Limb (tissue), 2 donors: ENCODE measurements at regions not wholly inside any gene's neighbourhood (a gene's known extent, or its start where the extent isn't known, plus 50 kb on each side); places are given as distances from the start of the nearest gene placed in this dataset.

Experiments used
- DNase-seq, 2 donors: peaks; one replicate each; pipeline ENCODE4 v3.0.0-alpha.2; 2016; ENCODE audit errors: extremely low spot score in 2 of 2

- DNase-seq, result no peak
Observed at GRCh38 chr2:215692387-215693079, 256.7 kb upstream of the FN1 start.

- no peak for DNase-seq
Observed at GRCh38 chr2:215691346-215691745, 255.5 kb upstream of the FN1 start.

DNA sequence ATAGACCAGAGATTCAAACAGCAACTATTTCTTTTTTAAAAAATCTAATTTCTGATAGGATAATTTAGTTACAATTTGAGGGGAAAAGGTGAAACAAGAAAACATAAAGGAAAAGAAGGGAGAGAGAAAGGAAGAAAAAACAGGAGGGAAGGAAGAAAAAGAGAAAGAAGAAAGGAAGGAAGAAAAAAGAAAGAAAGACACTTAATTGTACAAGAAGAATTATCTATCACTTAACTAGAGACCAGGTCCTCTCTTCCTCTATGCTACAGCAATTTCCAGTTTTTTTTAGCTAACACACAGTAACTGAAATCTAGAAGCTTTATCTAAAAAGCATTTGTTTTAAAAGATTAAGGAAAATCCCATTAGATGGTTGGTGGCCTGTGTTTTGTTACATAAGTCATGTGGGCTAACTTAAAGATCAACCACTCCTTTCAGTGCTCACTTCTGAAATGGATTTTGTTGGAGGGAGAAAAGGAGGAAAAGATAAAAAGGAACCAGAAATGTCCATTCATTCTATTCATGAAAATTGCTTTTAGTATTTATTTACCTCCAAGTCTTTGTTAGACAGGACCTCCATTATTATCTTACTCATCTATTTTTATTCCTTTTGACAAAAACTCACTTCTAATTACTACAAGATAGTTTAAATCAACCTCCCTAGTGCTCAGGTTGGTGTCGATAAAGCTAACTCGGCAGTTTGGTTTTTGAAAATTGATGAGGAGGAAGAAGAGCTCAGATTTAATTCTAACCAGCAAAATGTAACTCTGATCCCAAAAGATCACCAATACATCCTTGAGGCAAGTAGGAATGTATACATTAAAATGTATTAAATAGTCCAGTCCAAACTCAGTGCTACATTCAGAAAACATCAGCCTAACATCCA, 251.5 kb upstream of the FN1 start:
- no peak for DNase-seq

GRCh38 chr2:215685238-215685990, 249.5 kb upstream of the FN1 start:
- no peak for DNase-seq

DNA sequence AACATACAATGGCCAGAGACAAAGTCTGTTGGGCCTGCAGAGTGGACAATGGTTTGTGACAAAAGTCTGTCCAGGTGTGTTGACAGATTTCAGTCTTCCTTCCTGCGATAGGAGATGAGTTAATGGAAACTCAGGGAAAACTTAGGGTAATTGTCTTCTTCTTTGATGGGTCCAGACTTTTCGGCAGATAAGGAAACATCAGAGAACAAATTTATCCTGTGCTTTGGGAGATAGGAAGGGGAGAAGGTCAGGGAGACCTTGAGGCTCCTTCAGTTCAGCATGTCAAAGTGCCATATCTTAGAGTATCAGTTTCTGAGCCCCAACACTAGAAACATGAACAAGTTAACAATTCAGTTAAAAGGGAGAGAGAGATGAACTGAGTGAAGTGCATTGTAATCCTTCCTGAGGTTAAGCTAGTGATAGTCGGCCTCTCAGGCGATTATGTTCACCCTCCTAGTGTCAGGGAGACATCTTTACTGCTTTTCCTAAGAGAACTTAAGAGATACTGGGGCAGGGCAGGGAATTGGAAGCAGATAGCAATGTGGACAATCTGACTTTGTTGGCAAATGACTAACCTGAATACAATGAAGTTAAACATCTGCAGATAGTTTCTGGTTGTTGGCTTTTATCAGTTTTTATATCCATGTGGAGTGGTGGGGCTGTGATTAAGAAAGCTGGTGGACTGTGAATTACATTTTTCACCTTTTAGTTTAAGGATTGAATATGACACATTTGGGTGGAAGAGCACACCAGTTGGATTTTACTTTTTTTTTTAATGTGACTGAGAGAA, 248.8 kb upstream of the FN1 start:
- DNase-seq, result no peak

DNA sequence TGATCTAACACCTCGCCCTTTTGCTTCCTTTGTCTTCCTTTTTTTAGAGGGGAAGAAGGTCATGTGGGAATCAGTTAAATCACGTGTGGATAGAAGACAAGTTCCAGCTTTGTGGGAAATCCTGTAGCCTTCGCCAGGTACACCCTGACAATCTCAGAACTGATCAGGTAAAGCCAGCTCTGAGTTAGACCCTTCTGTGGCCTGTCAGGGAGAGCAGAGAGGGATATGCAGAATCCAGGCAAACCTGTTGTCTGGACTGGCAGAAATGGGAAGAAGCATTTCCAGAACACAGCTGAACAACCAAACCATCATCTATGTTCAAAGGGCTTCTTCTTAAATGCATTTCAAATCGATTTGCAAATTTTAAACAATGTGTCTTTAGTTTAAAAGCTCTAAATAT, 247.4 kb upstream of the FN1 start:
- DNase-seq, result no peak

GRCh38 chr2:215681799-215682596, 246.1 kb upstream of the FN1 start:
- no peak for DNase-seq

- no peak for DNase-seq
Observed at GRCh38 chr2:215680605-215681598, 245.0 kb upstream of the FN1 start.

DNA sequence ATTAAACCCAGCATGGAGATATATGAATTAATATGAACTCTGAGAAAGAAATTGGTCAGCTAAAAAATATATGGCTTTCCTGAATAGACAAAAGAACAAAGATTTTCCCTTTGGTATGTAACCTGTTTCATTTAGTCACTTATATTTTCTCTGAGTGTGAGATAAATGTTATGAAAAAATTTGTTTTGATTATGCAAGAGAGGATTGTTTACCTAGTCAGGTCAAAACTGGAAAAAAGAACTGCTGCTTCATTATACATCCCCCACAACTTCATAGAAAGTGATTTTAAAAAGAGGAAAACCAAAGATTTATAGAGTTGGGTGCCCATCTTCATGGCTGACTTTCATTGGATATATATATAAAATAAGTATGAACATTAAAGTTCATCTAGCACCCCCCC, 242.2 kb upstream of the FN1 start:
- no peak for DNase-seq

DNA sequence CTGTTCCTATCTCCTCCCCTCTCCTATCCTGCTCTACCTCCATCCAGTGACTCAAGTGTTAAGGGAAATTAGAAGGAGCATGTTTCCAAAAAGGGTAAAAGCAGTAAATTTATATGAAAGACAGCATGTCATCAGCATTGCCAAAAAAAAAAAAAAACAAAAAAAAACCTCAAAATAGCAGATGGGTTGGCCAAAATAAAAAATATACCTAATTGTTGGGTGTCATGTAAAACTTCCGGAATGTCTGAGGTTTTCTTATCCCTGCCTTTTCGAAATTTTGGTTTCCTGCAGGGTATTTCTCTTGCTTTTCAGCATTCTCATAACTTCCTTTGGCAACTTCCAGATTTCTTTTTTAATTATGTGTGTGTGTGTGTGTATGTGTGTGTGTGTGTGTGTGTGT, 241.6 kb upstream of the FN1 start:
- no peak for DNase-seq

GRCh38 chr2:215672406-215672805, 236.5 kb upstream of the FN1 start:
- DNase-seq, result no peak

DNA sequence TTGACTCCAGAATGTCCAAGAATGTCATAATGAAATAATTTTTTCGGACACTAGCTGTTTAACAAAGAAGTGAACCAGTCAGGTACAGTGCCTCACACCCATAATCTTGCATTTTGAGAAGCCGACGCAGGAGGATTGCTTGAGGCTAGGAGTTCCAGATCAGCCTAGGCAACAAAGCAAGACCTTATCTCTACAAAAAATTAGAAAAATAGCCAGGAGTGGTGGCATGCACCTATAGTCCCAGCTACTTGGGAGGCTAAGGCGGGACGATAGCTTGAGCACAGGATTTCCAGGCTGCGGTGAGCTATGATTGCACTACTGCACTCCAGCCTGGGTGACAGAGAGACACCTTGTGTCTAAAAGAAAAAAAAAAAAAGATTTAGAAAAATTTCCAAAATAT, 235.8 kb upstream of the FN1 start:
- DNase-seq, result no peak

DNA sequence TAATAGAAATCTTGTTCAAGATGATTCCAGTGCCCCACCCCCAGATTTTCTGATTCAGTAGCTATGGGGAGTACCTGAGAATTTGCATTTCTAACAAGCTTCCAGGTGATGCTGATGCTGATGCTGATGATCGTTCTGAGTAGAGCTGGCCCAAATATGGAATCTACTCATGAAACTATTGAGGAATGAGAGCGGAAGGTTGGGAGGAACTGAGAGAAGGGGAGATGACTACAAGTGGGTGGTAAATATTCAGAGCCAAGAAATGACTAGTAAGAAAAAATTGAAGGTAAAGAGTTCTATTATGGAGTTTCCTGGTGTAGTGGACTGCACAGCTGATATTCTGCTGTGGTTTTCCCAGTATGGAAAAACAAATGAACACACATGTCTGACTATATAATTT, 235.4 kb upstream of the FN1 start:
- no peak for DNase-seq

DNA sequence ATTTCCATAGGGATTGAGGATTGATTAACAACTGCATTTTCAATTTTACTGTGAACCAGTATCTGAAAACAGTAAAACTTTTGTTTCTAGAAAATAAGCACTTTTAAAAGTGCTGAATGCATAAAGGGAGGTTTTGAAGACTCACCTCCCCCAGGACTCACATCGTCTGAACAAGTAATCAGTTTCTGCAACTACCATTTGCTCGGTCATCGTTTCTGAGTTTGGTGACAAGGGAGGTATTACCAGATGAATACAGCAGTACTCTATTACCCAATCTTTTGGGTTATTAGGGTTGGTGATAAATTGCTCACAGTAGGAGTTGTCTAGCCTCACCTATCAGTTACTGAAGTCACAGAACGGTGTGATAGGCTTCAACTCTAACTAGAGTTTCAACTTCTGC, 234.5 kb upstream of the FN1 start:
- no peak for DNase-seq

DNA sequence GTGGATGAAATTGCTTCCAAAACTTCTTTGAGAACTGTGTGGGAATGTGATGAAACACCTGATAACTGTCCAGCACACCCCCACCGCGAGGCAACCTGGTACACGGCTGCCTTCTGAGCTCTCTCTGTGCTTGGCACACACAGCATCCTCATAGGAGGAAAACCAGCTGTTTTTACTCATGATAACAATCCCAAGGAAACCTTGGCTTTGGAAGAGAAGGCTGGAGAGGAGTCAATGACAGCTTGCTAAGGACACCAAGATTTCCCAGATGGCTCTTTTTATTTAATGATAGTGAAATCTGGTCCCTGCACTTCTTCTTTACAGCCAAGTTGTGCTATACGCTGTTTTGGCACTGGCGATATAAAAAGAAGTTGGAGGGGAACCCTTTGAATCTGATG, 232.5 kb upstream of the FN1 start:
- no peak for DNase-seq

DNA sequence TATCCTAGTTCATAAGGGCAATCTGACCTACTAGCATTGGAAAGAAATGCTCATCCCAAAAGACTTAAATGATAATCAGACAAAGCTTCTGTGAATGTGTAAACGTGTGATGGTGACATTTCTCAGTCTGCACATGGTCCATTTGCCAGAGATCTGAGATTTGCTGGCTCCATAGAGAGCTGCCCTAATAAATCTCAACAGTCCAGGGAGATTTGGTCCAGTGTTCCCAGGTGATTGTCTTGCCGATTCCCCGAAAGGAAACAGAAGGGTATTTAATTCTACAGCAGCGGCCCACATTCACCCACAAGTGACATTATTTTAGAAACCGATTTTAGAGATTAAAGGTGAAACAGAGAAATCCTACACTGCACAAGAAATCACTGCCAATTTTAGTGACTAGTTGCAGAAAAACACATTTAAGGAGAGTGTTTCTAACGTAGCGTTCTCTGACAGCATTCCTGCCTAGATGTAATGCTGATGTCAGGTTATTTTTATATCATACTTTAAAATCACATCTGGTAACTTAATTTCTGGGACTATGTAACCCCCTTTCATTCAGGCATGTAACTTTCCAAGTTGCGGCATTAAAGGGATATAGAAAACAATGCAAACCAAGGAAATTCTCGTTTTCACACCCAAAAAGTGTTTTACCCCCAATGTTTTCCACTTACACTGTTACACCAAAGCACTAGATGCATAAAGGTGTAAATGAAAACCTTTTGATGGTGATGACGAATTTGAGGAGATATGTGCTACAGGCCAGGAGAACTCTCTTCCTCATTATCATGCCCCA, 231.9 kb upstream of the FN1 start:
- peak in 1 of 2 donors; percentile 60 for DNase-seq

DNA sequence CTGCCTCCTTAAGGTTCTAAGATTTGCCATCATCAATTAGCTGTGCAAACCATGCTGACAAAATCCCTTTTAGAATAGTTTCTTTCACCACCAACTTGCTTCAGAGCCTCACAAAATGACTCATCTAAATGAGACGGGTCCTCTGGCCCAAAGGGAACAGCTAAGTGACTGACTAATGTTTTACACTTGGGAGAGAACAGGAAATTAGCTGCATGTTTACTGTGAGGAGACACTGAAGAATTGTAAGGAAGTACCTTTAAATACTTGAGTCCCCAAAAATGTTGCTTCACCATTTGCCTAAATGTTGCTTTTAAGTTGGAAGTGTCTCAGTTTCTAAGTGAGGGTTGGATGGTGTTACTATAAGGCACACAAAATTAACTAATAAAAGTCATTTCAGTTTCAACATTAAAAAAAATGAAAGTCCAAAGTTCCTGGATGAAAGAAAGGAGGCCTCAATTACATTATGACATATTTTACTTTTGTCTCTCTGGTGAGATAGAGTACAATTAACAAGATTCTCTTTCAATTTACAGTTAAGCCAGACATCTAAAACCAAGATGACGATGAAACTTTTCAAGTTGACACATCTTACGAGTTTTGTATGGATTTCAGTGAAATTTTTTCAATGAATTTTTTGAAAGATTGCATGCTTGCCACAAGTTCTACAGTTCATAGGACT, 229.1 kb upstream of the FN1 start:
- no peak for DNase-seq

GRCh38 chr2:215662715-215663114, 226.8 kb upstream of the FN1 start:
- no peak for DNase-seq
